Adrenal gland (tissue), 9 donors: ENCODE measurements at regions not wholly inside any gene's neighbourhood (a gene's known extent, or its start where the extent isn't known, plus 50 kb on each side); places are given as distances from the start of the nearest gene placed in this dataset.
A peak's percentile ranks its signal among the peaks of the same experiment; 100 is the strongest.

Source experiments
- DNase-seq, 7 donors: peaks; one replicate each; pipeline ENCODE4 v3.0.0-alpha.2; 2019 to 2020
- H3K27ac ChIP-seq, 5 donors: fragments of 200-600 bp; sonication (generic) in 4 of 5; 1 replicate in 3 of 5; 2 replicates in 2 of 5; pipeline versions ENCODE4 v1.5.1 to v1.8.0; 2016 to 2020; ENCODE audit warnings: mild to moderate bottlenecking in 1 of 5
- H3K27me3 ChIP-seq: fragments of 200-600 bp; 2 replicates; pipeline ENCODE4 v1.8.0; 2021
- H3K36me3 ChIP-seq, 2 donors: fragments of 200-600 bp; replicated peaks in 1 of 2; 1 replicate in 1 of 2; 2 replicates in 1 of 2; pipeline versions ENCODE4 v1.5.1 to v1.8.0; 2018 to 2022
- H3K4me1 ChIP-seq, 2 donors: fragments of 200-600 bp; replicated peaks in 1 of 2; 1 replicate in 1 of 2; 2 replicates in 1 of 2; pipeline versions ENCODE4 v1.5.1 to v1.8.0; 2018 to 2021
- H3K4me3 ChIP-seq, 4 donors: fragments of 200-600 bp; sonication (generic) in 3 of 4; one replicate each; pipeline ENCODE4 v1.5.1; 2016 to 2018
- H3K9me3 ChIP-seq, 3 donors: fragments of 200-600 bp; sonication (generic) in 1 of 3; replicated peaks in 1 of 3; 1 replicate in 2 of 3; 2 replicates in 1 of 3; pipeline versions ENCODE4 v1.5.1 to v1.8.0; 2016 to 2021
- POLR2A ChIP-seq, 2 donors: fragments of 450-650 bp; IDR thresholded peaks; one replicate each; pipeline ENCODE4 v1.6.1; 2017; ENCODE audit warnings: antibody characterized with exemption in 2 of 2, mild to moderate bottlenecking in 2 of 2, moderate library complexity in 1 of 2
- WGBS, 4 donors: extraction: QIAGEN DNeasy Blood & Tissue Kit in 2 of 4; methylation state at CpG; one replicate each; pipeline versions ENCODE4 v1.1.5 to v1.1.7; 2013 to 2017; 5-methylcytosine and 5-hydroxymethylcytosine counted together
- intact Hi-C, 2 donors: fragments of 100-400 bp; cut with DNase I; formaldehyde crosslinking; loops; one replicate each; pipeline versions ENCODE4 v1.14.1 to v1.15.0; 2022 to 2023
- TF ChIP-seq, protein P1 (sequence below), 6 experiments: fragments of 450-650 bp in 4 of 6; fragments of 200-600 bp in 2 of 6; sonication (generic) in 1 of 6; IDR thresholded peaks; 1 replicate in 5 of 6; 2 replicates in 1 of 6; pipeline versions ENCODE4 v1.5.1 to v1.8.0; 2016 to 2021; ENCODE audit warnings: antibody characterized with exemption in 6 of 6, mild to moderate bottlenecking in 2 of 6, moderate library complexity in 1 of 6
- donor health status: healthy with polysubstance abuse.
- donor health status: Bipolar disorder and iron deficiency.
- donor health status: DM: yes; HTN: yes; CAD: no.
- donor health status: DM: no; HTN: no; CAD: no.
- donor health status: DM: no; HTN: no; CAD: no.

DNA sequence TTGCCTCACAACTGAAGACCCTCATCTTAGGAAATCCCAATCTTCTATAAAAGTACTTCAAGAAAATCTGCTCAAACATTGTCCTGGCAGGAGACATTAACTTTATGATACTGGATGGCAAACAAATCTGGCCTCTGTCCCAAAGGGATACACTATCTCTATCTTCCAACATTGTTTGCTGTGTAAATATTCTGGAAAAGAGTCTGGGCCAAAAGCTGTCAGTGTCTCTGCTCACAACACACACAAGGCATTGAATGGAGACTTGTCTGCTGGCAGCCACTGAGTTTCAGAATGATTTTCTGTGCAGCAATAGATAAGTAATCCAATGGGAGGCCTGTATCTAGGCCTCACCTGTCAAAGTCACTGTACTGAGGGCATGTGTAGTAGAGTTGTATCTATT, 471.1 kb downstream of the DMAC1 start:
- Histone ChIP-seq H3K4me3 (no peak overlapping the region), H3K27me3 (no peaks in the 10 kb centered on the region), H3K36me3 (no peaks in the 10 kb centered on the region), H3K4me1 (no peaks in the 10 kb centered on the region), H3K27ac (no peak overlapping the region), H3K9me3 (no peaks in the 10 kb centered on the region)
- intact Hi-C loops: no loop called here
- no peak for TF ChIP-seq POLR2A (IDR thresholded peaks at IDR 0.05)
- TF ChIP-seq, protein P1, sequence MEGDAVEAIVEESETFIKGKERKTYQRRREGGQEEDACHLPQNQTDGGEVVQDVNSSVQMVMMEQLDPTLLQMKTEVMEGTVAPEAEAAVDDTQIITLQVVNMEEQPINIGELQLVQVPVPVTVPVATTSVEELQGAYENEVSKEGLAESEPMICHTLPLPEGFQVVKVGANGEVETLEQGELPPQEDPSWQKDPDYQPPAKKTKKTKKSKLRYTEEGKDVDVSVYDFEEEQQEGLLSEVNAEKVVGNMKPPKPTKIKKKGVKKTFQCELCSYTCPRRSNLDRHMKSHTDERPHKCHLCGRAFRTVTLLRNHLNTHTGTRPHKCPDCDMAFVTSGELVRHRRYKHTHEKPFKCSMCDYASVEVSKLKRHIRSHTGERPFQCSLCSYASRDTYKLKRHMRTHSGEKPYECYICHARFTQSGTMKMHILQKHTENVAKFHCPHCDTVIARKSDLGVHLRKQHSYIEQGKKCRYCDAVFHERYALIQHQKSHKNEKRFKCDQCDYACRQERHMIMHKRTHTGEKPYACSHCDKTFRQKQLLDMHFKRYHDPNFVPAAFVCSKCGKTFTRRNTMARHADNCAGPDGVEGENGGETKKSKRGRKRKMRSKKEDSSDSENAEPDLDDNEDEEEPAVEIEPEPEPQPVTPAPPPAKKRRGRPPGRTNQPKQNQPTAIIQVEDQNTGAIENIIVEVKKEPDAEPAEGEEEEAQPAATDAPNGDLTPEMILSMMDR (IDR thresholded peaks at IDR 0.05): no peak
- no peak for DNase-seq

DNA sequence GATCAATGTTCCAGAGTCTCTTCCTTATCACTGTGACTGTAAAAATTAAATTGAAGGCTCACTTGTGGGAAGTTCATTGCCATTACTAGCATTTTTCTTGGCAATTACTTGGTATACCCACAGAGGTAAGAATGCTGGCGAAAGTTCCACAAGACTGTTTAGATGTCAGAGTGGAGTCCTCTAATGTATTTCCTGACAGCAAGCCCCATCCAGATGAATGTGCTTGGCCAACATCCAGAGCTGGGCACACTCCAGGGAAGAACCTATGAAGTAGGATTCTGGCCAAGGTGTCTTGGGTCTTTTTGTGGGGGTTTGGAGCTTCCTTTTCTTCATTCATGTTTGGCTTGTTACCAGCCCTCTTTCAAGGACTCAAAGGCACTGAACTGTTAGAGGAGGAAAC, 473.6 kb downstream of the DMAC1 start:
- TF ChIP-seq, protein P1 (IDR thresholded peaks at IDR 0.05): no peak
- no peak for TF ChIP-seq POLR2A (IDR thresholded peaks at IDR 0.05)
- Histone ChIP-seq H3K36me3 (no peaks in the 10 kb centered on the region), H3K27me3 (no peaks in the 10 kb centered on the region), H3K9me3 (no peaks in the 10 kb centered on the region), H3K27ac (no peak overlapping the region), H3K4me3 (no peak overlapping the region), H3K4me1 (no peaks in the 10 kb centered on the region)
- WGBS, 4 donors: 45 to 80% (median 71%) methylated on average over 1 of the region's 1 CpG
- intact Hi-C loops: no loop called here
- DNase-seq: no peak

DNA sequence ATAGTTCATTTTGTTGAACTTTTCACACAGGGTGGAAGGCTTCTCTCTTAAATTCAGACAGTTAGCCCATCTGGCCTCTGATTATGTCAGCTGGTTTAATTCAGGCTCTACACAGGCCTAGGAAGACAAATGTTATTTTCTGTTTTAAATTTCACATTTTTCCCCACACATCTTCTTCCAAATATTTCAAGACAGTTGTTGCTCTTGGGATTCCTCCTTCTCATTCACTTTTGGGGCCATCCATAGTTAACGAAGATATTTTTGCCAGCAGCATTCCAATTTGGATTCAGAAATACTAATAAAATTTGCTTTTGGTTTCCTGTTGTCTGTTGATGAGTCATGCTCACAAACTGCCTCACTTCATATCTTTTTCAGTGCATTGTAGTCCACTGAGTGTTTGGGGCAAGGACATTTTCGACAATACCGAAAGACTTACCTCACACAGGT, 475.4 kb downstream of the DMAC1 start:
- WGBS, 4 donors: 60 to 77% (median 64%) methylated on average over 3 of the region's 3 CpGs
- Histone ChIP-seq H3K36me3 (no peaks in the 10 kb centered on the region), H3K27ac (peak overlapping the region in 1 of 5 donors; percentile 27), H3K9me3 (no peaks in the 10 kb centered on the region), H3K27me3 (no peaks in the 10 kb centered on the region), H3K4me1 (no peaks in the 10 kb centered on the region), H3K4me3 (no peak overlapping the region)
- no peak for TF ChIP-seq POLR2A (IDR thresholded peaks at IDR 0.05)
- TF ChIP-seq, protein P1 (IDR thresholded peaks at IDR 0.05): no peak
- intact Hi-C loops: no loop called here
- DNase-seq: no peak

DNA sequence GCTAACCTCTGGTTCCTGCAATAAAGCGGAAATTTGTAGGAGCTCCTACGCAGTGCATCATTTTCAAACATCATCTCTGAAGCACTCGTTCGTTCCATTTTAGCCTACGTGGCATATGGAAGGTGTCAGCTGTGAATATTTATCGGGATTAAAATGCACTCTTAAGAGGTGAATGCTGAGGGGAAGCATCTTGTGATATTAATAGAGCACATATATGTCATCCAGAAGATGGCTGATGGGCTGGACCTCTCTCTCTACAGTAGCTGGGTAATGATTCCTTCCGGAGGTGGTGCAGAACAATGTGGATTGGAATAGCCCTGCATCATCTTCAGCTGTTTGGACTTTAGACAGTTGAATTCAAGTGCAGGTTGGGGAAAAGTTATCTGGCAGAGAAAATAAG, 478.7 kb downstream of the DMAC1 start:
- H3K36me3 ChIP-seq: no peaks in the 10 kb centered on the region
- no peak for DNase-seq
- H3K4me1 ChIP-seq: no peaks in the 10 kb centered on the region
- TF ChIP-seq POLR2A (IDR thresholded peaks at IDR 0.05): no peak
- TF ChIP-seq, protein P1 (IDR thresholded peaks at IDR 0.05): no peak
- intact Hi-C loops: no loop called here
- WGBS, 4 donors: 77 to 92% (median 87%) methylated on average over 7 of the region's 7 CpGs
- H3K9me3 ChIP-seq: no peaks in the 10 kb centered on the region
- no peak overlapping the region for H3K27ac ChIP-seq
- H3K27me3 ChIP-seq: no peaks in the 10 kb centered on the region
- H3K4me3 ChIP-seq: no peak overlapping the region
